ENCODE measurements at regions not wholly inside any gene's neighbourhood (a gene's known extent, or its start where the extent isn't known, plus 50 kb on each side); places are given as distances from the start of the nearest gene placed in this dataset.
"Not testable (repeated sequence)": the region's sequence is repeated elsewhere in the genome, so short reads cannot be mapped to it uniquely, and the experiment has no call there.

DNA sequence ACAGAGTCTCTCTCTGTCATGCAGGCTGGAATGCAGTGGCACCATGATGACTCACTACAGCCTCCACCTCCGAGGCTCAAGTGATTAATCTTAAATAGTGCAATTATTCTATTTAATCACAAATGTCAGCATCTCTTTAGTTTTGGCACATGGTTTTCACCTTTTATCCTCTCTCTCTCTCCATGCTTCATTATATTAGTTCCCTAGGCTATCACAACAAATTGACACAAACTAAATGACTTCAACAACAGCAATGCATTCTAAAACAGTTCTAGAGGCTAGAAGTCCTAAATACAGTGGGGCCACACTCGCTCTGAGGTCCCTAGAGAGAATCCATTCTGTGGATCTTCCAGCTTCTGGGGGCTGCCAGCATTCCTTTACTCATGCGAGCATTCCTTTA is 178.2 kb upstream of the ZNG1F start:
- H3K4me1 ChIP-seq; intact Hi-C loops (cut with DNase I); H3K36me3 ChIP-seq; H3K27ac ChIP-seq; DNase-seq (ENCODE audit: low spot score in 2 of 2); H3K9me3 ChIP-seq; H3K27me3 ChIP-seq; H3K4me3 ChIP-seq: not testable (repeated sequence)

DNA sequence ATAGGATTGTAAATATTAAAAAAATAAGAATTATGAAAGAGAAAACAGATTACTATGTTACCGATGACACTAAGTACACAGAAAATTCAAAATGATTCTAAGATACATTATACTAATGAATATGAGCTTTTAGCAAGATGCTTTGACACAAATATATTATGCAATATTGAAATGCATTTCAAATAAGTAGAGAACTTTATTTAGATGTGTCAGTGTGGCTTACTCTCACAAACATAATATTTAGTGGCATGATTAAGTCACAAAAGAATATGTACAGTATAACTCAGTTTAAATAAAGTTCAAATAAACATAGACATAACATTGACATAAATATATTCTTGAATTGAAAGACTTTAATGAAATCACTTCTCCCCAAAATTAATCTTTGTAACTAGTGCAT is 172.7 kb upstream of the ZNG1F start:
- H3K36me3 ChIP-seq; H3K4me3 ChIP-seq; H3K27ac ChIP-seq; DNase-seq (ENCODE audit: low spot score in 2 of 2); H3K27me3 ChIP-seq; H3K4me1 ChIP-seq; H3K9me3 ChIP-seq; intact Hi-C loops (cut with DNase I): not testable (repeated sequence)

DNA sequence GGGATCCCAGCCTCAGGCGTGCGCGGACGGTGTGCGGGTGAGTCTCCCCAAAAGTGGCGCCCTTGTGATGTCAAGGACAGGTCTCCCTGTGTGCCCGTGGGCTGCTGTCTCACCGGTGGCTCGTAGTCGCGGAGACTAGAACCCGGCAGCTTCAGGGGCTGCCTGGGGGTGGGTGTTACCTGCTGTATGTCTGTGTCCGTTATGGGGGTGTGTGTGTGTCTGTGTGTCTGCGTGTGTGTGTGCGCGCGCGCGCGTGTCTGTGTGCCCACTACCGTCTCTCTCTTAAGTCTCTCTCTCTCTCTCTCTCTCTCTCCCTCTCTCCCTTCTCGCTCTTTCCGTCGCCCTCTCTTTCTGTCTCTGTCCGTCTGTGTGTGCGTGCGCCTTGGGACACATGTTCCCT is 170.0 kb upstream of the ZNG1F start:
- H3K9me3 ChIP-seq; H3K4me1 ChIP-seq; H3K36me3 ChIP-seq; intact Hi-C loops (cut with DNase I); H3K27me3 ChIP-seq: not testable (repeated sequence)
- peak in 1 of 2 donors; percentile 63 for DNase-seq (ENCODE audit: low spot score in 2 of 2)
- Histone ChIP-seq H3K27ac (peak overlapping the region; percentile 81 to 86), H3K4me3 (peak overlapping the region; percentile 63 to 81)

DNA sequence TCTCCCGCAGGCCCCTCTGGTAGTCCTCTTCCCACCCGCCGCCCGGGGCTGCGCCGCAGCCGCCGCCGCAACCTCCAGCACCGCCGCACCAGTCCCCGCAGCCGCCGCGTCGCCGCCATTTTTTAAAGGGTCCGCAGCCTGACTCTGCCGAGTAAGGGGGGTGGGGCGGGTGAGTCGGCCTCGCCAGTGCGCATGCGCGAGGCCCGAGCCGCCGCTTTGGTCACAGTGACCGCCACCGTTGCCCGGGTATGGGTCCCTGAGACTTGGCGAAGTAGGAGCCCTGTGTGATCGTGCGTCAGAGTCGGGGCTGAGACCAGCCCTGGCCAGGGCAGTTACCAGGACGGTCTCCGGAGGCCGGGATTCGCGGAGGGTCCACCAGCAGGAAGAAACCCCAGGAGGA is 169.6 kb upstream of the ZNG1F start:
- peak; percentile 55 to 93 for DNase-seq (ENCODE audit: low spot score in 2 of 2)
- H3K4me1 ChIP-seq; H3K27me3 ChIP-seq; intact Hi-C loops (cut with DNase I); H3K36me3 ChIP-seq; H3K9me3 ChIP-seq: not testable (repeated sequence)
- peak overlapping the region; percentile 63 to 81 for H3K4me3 ChIP-seq
- peak overlapping the region; percentile 81 to 86 for H3K27ac ChIP-seq

DNA sequence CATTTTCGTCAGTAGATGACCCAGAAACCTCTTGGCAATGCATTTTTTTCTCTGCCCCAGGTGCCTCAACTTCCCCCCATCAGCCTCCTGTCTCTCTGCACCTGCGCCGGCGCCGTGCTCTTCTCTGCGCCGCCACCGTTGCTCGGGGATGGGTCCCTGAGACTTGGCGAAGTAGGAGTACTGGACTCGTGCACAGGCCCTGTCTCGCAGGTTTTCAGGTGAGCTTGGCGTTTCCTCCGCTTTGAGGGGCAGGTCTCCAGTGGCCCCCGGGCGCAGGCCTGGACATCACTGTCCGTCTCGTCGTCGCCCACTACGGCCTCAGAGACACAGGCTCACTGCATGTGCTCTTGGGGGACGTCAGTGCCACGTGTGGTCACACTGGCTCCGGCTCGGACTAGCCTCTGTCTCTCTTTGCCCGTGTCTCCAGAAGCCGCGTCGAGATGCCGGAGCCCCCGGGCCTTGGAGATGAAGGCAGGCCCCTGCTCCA is 168.8 kb upstream of the ZNG1F start:
- peak in 1 of 2 donors; percentile 54 for DNase-seq (ENCODE audit: low spot score in 2 of 2)
- not testable (repeated sequence) for H3K36me3 ChIP-seq
- H3K27ac ChIP-seq = peak overlapping the region; percentile 81 to 86

DNA sequence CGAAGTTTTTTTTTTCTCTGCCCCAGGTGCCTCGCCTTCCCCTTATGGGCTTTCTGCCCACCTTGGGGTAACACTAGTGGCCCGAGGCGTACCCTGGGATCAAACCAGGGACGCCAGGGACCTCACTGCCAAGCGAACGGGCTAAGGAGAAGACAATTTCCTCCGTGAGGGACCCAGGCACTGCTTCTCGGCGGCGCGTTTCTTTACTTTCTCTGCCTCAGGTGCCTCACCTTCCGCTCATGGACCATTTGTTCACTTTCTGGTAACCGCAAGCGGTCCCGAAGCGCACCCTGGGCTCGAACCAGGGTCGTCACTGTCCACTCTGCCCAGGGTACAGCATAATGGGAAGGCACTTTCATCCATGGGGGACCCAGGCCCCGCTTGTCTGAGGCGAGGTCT is 168.2 kb upstream of the ZNG1F start:
- DNase-seq (ENCODE audit: low spot score in 2 of 2); H3K27me3 ChIP-seq; intact Hi-C loops (cut with DNase I); H3K36me3 ChIP-seq; H3K9me3 ChIP-seq; H3K4me1 ChIP-seq: not testable (repeated sequence)
- H3K27ac ChIP-seq = peak overlapping the region in 1 of 2 donors; percentile 53
- peak overlapping the region in 1 of 2 donors; percentile 52 for H3K4me3 ChIP-seq

More for the DNA sequence above, 168.8 kb upstream of the ZNG1F start:
- H3K27me3 ChIP-seq; H3K9me3 ChIP-seq; H3K4me1 ChIP-seq; intact Hi-C loops (cut with DNase I): not testable (repeated sequence)
- H3K4me3 ChIP-seq = peak overlapping the region; percentile 63 to 81

DNA sequence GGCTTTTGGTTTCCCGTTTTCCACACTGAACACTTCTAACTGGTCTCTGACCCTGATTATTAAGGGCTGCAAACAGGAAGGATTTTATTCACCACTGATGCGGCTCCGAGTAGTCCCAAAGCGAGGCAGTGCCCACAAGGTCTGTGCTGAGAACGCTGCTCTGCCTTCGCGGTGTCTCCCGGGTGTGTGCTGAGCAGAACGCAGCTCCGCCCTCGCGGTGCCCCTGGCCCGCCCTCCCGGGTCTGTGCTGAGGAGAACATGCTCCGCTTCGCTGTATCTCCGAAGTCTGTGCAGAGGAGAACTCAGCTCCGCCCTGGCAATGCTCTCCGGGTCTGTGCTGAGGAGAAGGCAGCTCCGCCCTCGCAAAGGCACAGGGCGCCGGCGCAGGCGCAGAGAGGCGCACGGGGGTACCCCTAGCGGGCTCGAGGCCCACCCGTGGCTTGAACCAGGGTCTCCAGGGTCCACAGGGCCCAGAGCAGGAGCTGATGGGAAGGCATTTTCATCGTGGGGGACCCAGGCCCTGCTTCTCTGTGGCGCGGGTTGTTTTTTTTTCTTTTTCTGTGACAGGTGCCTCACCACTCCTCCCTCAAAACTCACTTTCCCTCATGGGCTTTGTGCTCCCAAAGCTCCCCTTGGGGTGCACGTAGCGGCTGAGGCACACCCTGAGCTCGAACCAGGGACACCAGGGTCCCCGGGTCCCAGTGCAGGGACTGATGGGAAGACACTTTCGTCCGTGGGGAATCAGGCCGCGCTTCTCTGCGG is 167.7 kb upstream of the ZNG1F start:
- H3K4me1 ChIP-seq; H3K27me3 ChIP-seq; H3K36me3 ChIP-seq; H3K9me3 ChIP-seq; intact Hi-C loops (cut with DNase I): not testable (repeated sequence)
- H3K4me3 ChIP-seq = peak overlapping the region in 1 of 2 donors; percentile 52
- peak overlapping the region in 1 of 2 donors; percentile 53 for H3K27ac ChIP-seq
- peak; percentile 59 to 90 for DNase-seq (ENCODE audit: low spot score in 2 of 2)

DNA sequence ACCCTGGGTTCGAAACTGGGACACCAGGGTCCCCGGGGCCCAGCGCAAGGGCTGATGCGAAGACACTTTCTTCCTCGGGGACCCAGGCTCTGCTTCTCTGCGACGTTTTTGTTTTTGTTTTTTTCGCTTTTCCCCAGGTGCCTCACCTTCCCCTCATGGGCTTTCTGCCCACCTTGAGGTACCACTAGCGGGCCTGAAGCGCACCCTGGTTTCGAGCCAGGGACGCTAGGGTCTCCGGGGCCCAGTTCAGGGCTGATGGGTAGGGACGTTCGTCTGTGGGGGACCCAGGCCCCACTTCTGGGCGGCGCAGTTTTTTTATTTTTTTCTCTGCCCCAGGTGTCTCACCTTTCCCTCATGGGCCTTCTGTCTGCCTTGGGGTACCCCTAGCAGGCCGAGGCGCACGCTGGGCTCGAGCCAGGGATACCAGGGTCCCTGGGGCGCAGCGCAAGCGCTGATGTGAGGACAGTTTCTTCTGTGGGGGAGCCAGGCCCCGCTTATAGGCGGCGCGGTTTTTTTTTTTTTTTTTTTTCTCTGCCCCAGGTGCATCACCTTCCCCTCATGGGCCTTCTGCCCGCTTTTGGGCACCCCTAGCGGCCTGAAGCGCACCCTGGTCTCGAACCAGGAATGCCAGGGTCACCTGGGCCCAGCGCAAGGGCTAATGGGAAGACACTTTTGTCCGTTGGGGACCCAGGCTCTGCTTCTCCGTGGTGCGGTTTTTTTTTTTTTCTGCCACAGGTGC is 166.8 kb upstream of the ZNG1F start:
- H3K36me3 ChIP-seq; H3K27ac ChIP-seq; intact Hi-C loops (cut with DNase I); H3K4me3 ChIP-seq; H3K4me1 ChIP-seq; H3K27me3 ChIP-seq; H3K9me3 ChIP-seq; DNase-seq (ENCODE audit: low spot score in 2 of 2): not testable (repeated sequence)

DNA sequence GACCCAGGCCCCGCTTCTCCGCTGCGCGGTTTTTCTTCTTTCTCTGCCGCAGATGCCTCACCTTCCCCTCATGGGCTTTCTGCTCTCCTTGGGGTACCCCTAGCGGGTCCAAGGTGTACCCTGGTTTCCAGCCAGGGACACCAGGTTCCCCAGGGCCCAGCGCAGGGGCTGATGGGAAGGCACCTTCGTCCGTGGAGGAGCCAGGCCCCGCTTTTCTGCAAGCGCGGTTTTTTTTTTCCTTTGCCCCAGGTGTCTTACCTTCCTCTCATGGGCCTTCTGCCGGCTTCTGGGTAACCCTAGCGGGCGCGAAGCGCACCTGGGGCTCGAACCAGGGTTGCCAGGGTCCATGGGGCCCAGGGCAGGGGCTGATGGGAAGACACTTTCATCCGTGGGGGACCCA is 165.9 kb upstream of the ZNG1F start:
- H3K9me3 ChIP-seq; H3K4me1 ChIP-seq; intact Hi-C loops (cut with DNase I); H3K36me3 ChIP-seq; H3K27me3 ChIP-seq; H3K27ac ChIP-seq; DNase-seq (ENCODE audit: low spot score in 2 of 2): not testable (repeated sequence)
- peak overlapping the region in 1 of 2 donors; percentile 40 for H3K4me3 ChIP-seq

DNA sequence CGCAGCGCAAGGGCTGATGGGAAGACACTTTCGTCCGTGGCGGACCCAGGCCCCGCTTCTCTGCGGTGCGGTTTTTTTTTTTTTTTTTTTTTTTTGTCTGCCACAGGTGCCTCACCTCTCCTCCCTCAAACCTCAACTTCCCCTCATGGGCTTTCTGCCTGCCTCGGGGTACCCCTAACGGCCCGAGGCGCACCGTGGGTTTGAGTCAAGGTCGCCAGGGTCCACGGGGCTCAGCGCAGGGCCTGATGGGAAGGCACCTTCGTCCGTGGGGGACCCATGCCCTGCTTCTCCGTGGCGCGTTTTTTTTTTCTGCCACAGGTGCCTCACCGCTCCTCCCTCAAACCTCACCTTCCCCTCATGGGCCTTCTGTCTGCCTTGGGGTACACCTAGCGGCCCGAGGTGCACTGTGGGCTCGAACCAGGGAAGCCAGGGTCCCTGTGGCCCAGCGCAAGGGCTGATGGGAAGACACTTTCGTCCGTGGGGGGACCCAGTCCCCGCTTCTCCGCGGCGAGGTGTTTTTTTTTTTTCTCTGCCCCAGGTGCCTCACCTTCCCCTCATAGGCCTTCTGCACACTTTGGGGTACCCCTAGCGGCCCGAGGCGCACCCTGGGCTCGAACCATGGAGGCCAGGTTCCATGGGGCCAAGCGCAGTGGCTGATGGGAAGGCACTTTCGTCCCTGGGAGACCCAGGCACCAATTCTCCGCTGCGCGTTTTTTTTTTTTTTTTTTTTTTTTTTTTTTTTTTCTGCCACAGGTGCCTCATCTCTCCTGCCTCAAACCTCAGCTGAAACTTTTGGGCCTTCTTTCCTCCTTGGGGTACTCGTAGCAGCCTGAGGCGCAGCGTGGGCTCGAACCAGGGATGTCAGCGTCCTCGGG is 165.2 kb upstream of the ZNG1F start:
- intact Hi-C loops (cut with DNase I); H3K4me3 ChIP-seq; H3K4me1 ChIP-seq; DNase-seq (ENCODE audit: low spot score in 2 of 2); H3K9me3 ChIP-seq; H3K27me3 ChIP-seq; H3K36me3 ChIP-seq; H3K27ac ChIP-seq: not testable (repeated sequence)

DNA sequence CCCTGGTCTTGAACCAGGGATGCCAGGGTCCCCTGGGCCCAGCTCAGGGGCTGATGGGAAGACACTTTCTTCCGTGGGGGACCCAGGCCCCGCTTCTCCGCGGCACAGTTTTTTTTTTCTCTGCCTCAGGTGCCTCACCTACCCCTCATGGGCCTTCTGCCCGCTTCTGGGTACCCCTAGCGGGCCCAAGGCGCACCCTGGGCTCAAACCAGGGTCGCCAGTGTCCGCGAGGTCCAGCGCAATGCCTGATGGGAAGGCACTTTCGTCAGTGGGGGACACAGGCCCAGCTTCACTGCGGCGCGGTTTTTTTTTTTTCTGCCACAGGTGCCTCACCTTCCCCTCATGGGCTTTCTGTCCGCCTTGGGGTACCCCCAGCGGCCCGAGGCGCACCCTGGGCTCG is 163.9 kb upstream of the ZNG1F start:
- H3K4me3 ChIP-seq; H3K9me3 ChIP-seq; H3K27ac ChIP-seq; H3K27me3 ChIP-seq; DNase-seq (ENCODE audit: low spot score in 2 of 2); H3K4me1 ChIP-seq; intact Hi-C loops (cut with DNase I); H3K36me3 ChIP-seq: not testable (repeated sequence)

DNA sequence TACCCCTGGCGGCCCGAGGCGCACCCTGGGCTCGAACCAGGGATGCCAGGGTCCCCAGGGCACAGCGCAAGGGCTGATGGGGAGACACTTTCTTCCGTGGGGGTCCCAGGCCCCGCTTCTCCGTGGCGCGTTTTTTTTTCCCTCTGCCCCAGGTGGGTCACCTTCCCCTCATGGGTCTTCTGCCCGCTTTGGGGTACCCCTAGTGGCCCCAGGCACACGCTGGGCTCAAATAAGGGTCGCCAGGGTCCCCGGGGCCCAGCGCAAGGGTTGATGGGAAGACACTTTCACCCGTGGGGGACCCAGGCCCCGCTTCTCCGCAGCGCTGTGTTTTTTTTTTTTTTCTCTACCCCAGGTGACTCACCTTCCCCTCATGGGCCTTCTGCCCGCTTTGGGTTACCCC is 163.3 kb upstream of the ZNG1F start:
- H3K4me1 ChIP-seq; intact Hi-C loops (cut with DNase I); DNase-seq (ENCODE audit: low spot score in 2 of 2); H3K27ac ChIP-seq; H3K27me3 ChIP-seq; H3K4me3 ChIP-seq; H3K36me3 ChIP-seq; H3K9me3 ChIP-seq: not testable (repeated sequence)

DNA sequence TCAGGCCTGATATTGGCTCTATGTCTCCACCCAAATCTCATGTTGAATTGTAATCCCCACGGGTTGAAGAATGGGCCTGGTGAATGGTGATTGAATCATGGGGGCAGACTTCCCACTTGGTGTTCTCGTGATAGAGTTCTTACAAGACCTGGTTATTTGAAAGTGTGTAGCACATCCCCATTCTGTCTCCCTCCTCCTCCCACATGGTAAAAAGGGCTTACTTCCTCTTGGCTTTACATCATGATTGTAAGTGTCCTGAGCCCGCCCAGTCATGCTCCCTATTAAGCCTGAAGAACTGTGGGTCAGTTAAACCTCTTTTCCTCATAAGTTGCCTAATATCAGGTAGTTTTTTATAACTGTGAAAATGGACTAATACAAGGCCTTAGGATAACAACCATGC is 158.8 kb upstream of the ZNG1F start:
- DNase-seq (ENCODE audit: low spot score in 2 of 2); intact Hi-C loops (cut with DNase I); H3K4me1 ChIP-seq; H3K27me3 ChIP-seq; H3K9me3 ChIP-seq; H3K27ac ChIP-seq; H3K4me3 ChIP-seq; H3K36me3 ChIP-seq: not testable (repeated sequence)

DNA sequence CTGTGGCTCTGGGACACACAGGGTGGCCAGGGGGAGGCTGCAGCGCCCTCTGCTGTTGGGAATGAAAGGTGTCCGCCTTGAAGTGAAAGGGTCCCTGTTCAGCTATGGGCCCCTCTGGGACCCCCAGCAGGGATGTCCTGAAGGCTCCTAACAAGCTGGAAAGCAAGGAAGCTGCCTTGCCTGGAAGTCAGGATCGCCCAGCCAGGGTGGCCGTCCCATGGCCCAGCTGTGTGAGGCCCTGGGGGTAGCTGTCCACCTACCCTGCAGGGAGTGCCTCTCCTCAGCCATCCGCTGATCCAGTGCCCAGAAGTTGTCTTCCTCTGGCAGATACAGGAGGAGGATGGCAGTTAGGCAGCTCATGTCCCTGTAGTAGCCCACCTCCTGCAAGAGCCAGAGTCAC is 143.4 kb upstream of the ZNG1F start:
- DNase-seq (ENCODE audit: low spot score in 2 of 2); H3K4me1 ChIP-seq; H3K4me3 ChIP-seq; intact Hi-C loops (cut with DNase I); H3K36me3 ChIP-seq; H3K27me3 ChIP-seq; H3K27ac ChIP-seq; H3K9me3 ChIP-seq: not testable (repeated sequence)

All from ascending aorta (tissue), 2 donors.